ENCODE measurements at regions not wholly inside any gene's neighbourhood (a gene's known extent, or its start where the extent isn't known, plus 50 kb on each side); places are given as distances from the start of the nearest gene placed in this dataset.
"Not testable (repeated sequence)": the region's sequence is repeated elsewhere in the genome, so short reads cannot be mapped to it uniquely, and the experiment has no call there.

DNA sequence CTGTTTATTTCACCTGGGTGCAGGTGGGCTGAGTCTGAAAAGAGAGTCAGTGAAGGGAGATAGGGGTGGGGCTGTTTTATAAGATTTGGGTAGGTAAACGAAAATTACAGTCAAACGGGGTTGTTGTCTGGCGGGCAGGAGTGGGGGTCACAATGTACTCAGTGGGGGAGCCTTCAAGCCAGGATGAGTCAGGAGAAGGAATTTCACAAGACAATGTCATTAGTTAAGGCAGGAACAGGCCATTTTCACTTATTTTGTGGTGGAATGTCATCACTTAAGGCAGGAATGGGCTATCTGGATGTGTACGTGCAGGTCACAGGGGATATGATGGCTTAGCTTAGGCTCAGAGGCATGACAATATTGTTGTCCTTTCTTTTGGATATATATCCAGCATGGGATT is 592.5 kb upstream of the MDGA2 start:
- TF ChIP-seq, protein P1, sequence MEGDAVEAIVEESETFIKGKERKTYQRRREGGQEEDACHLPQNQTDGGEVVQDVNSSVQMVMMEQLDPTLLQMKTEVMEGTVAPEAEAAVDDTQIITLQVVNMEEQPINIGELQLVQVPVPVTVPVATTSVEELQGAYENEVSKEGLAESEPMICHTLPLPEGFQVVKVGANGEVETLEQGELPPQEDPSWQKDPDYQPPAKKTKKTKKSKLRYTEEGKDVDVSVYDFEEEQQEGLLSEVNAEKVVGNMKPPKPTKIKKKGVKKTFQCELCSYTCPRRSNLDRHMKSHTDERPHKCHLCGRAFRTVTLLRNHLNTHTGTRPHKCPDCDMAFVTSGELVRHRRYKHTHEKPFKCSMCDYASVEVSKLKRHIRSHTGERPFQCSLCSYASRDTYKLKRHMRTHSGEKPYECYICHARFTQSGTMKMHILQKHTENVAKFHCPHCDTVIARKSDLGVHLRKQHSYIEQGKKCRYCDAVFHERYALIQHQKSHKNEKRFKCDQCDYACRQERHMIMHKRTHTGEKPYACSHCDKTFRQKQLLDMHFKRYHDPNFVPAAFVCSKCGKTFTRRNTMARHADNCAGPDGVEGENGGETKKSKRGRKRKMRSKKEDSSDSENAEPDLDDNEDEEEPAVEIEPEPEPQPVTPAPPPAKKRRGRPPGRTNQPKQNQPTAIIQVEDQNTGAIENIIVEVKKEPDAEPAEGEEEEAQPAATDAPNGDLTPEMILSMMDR (conservative IDR thresholded peaks at IDR 0.05 in 1 of 2, IDR thresholded peaks at IDR 0.05 in 1 of 2; ENCODE audit: extremely low read depth in 1 of 2, insufficient read depth in 1 of 2, low read depth in 1 of 2, low read length in 2 of 2) = not testable (repeated sequence)
- TF ChIP-seq EZH2 (IDR thresholded peaks at IDR 0.05; ENCODE audit: borderline replicate concordance, low read length) = not testable (repeated sequence)

All from mammary epithelial cell (primary cell).